K562 (cell line): ENCODE measurements at regions not wholly inside any gene's neighbourhood (a gene's known extent, or its start where the extent isn't known, plus 50 kb on each side); places are given as distances from the start of the nearest gene placed in this dataset.

ENCODE experiments used
- ARHGAP35 ChIP-seq: fragments of 450-650 bp; IDR thresholded peaks from 2 replicates; pipeline ENCODE4 v1.6.1; 2018; ENCODE audit not compliant: partially characterized antibody
- ATF1 ChIP-seq, 2 experiments: fragments of 450-650 bp in 1 of 2; IDR thresholded peaks; 2 replicates each; pipeline ENCODE4 v1.6.1; 2016; ENCODE audit warnings: missing compliant biosample characterization in 1 of 2, missing genetic modification characterization in 1 of 2
- BCL6 ChIP-seq: fragments of 250-450 bp; sonication (Bioruptor Pico); IDR thresholded peaks from 2 replicates; pipeline ENCODE4 v1.4.0; 2020
- ETV6 ChIP-seq, 3 experiments: fragments of 150-350 bp in 1 of 3; sonication (generic) in 1 of 3; formaldehyde crosslinking in 1 of 3; IDR thresholded peaks; 2 replicates each; pipeline versions ENCODE4 v1.6.1 to v1.8.0; 2014 to 2022; ENCODE audit warnings: borderline replicate concordance in 2 of 3, low read depth in 2 of 3, antibody characterized with exemption in 1 of 3, low read length in 1 of 3, mild to moderate bottlenecking in 1 of 3, missing genetic modification reagents in 1 of 3
- HEY1 ChIP-seq: fragments of 250-450 bp; sonication (Bioruptor Pico); IDR thresholded peaks from 2 replicates; pipeline ENCODE4 v1.5.0; 2020; ENCODE audit warnings: mild to moderate bottlenecking, moderate library complexity, borderline replicate concordance
- MEF2D ChIP-seq: conservative IDR thresholded peaks from 2 replicates; pipeline ENCODE4 v1.6.1; 2016; ENCODE audit warnings: low read depth, missing genetic modification characterization, missing compliant biosample characterization
- RBM17 ChIP-seq: fragments of 200-400 bp; formaldehyde crosslinking; IDR thresholded peaks from 2 replicates; pipeline ENCODE4 v1.6.1; 2017; ENCODE audit warnings: low read depth, mild to moderate bottlenecking, low read length, borderline replicate concordance
- SIN3A ChIP-seq, 2 experiments: fragments of 150-350 bp in 1 of 2; IDR thresholded peaks; 2 replicates each; pipeline ENCODE4 v1.6.1; 2011 to 2016; ENCODE audit warnings: borderline replicate concordance in 2 of 2, low read depth in 2 of 2, low read length in 2 of 2, mild to moderate bottlenecking in 2 of 2, moderate library complexity in 2 of 2; ENCODE audit not compliant: control insufficient read depth in 1 of 2
- SMC3 ChIP-seq: conservative IDR thresholded peaks from 2 replicates; pipeline ENCODE4 v1.6.1; 2011; ENCODE audit warnings: low read depth, low read length, improper control_type of control experiment; ENCODE audit not compliant: insufficient read depth
- TFAM ChIP-seq: fragments of 250-450 bp; sonication (Bioruptor Pico); conservative IDR thresholded peaks from 2 replicates; pipeline ENCODE4 v1.5.0; 2021; ENCODE audit warnings: mild to moderate bottlenecking, moderate library complexity
- TOE1 ChIP-seq, 2 experiments: fragments of 450-650 bp in 1 of 2; sonication (generic) in 1 of 2; formaldehyde crosslinking in 1 of 2; IDR thresholded peaks; 2 replicates each; pipeline versions ENCODE4 v1.7.1 to v1.8.0; 2016 to 2022; ENCODE audit warnings: borderline replicate concordance in 2 of 2, mild to moderate bottlenecking in 2 of 2, antibody characterized with exemption in 1 of 2, inconsistent platforms in 1 of 2, low read depth in 1 of 2, missing genetic modification reagents in 1 of 2, moderate library complexity in 1 of 2
- ZBTB1 ChIP-seq: sonication (generic); formaldehyde crosslinking; IDR thresholded peaks from 2 replicates; pipeline ENCODE4 v1.8.1; 2023; ENCODE audit warnings: missing genetic modification reagents, low read depth, mild to moderate bottlenecking, borderline replicate concordance
- ZFP30 ChIP-seq: fragments of 250-450 bp; sonication (Bioruptor Pico); IDR thresholded peaks from 2 replicates; pipeline ENCODE4 v1.8.0; 2022; ENCODE audit warnings: moderate library complexity, mild to moderate bottlenecking, inconsistent platforms, borderline replicate concordance
- ZNF165 ChIP-seq: fragments of 250-450 bp; sonication (Bioruptor Pico); IDR thresholded peaks from 2 replicates; pipeline ENCODE4 v1.4.0; 2020; ENCODE audit warnings: borderline replicate concordance
- ZNF551 ChIP-seq: fragments of 250-450 bp; sonication (Bioruptor Pico); IDR thresholded peaks from 2 replicates; pipeline ENCODE4 v1.5.0; 2021; ENCODE audit warnings: mild to moderate bottlenecking, moderate library complexity
- TF ChIP-seq, protein P1 (sequence below): fragments of 450-650 bp; IDR thresholded peaks from 2 replicates; pipeline ENCODE4 v1.6.1; 2016; ENCODE audit warnings: borderline replicate concordance
- TF ChIP-seq, protein P2 (sequence below): fragments of 250-450 bp; sonication (Bioruptor Pico); IDR thresholded peaks from 2 replicates; pipeline ENCODE4 v1.8.0; 2022; ENCODE audit warnings: moderate library complexity, mild to moderate bottlenecking, inconsistent platforms
- TF ChIP-seq, protein P3 (sequence below): sonication (generic); formaldehyde crosslinking; IDR thresholded peaks from 2 replicates; pipeline ENCODE4 v1.8.0; 2022; ENCODE audit warnings: mild to moderate bottlenecking, missing genetic modification reagents
- TF ChIP-seq, protein P4 (sequence below): fragments of 450-650 bp; formaldehyde crosslinking; IDR thresholded peaks from 2 replicates; pipeline ENCODE4 v1.4.0; 2020; ENCODE audit warnings: mild to moderate bottlenecking, moderate library complexity
- TF ChIP-seq, protein P5 (sequence below): fragments of 200-800 bp; sonication (Bioruptor generic); IDR thresholded peaks from 2 replicates; pipeline ENCODE4 v1.6.1; 2017; ENCODE audit warnings: missing genetic modification characterization, missing compliant biosample characterization

DNA sequence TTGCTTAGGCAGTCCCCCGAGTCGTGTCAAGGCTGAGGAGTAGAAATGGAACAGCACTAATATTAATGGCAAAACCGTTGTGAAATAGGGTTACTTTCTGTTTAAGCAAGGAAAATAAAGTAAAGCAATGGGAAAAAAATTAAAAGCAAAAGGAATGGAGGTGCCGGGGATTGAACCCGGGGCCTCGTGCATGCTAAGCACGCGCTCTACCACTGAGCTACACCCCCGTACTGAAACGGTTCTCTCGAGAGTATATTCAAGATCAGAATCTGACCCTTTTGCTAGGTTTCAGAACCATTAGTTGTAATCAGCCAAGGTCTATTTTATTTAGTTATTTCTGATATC, 85.5 kb downstream of the TRIM27 start (continued):
- TF ChIP-seq, protein P1, sequence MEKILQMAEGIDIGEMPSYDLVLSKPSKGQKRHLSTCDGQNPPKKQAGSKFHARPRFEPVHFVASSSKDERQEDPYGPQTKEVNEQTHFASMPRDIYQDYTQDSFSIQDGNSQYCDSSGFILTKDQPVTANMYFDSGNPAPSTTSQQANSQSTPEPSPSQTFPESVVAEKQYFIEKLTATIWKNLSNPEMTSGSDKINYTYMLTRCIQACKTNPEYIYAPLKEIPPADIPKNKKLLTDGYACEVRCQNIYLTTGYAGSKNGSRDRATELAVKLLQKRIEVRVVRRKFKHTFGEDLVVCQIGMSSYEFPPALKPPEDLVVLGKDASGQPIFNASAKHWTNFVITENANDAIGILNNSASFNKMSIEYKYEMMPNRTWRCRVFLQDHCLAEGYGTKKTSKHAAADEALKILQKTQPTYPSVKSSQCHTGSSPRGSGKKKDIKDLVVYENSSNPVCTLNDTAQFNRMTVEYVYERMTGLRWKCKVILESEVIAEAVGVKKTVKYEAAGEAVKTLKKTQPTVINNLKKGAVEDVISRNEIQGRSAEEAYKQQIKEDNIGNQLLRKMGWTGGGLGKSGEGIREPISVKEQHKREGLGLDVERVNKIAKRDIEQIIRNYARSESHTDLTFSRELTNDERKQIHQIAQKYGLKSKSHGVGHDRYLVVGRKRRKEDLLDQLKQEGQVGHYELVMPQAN = no peak
- no peak for TF ChIP-seq TFAM (CRISPR knock-in tag)
- TF ChIP-seq, protein P2, sequence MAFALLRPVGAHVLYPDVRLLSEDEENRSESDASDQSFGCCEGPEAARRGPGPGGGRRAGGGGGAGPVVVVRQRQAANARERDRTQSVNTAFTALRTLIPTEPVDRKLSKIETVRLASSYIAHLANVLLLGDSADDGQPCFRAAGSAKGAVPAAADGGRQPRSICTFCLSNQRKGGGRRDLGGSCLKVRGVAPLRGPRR (CRISPR knock-in tag) = peak; percentile 71; the same call in 1 of the 2 replicates
- TF ChIP-seq BCL6 (CRISPR knock-in tag) = no peak
- TF ChIP-seq HEY1 (CRISPR knock-in tag) = peak; percentile 66; the same call in 1 of the 2 replicates
- TF ChIP-seq, protein P3, sequence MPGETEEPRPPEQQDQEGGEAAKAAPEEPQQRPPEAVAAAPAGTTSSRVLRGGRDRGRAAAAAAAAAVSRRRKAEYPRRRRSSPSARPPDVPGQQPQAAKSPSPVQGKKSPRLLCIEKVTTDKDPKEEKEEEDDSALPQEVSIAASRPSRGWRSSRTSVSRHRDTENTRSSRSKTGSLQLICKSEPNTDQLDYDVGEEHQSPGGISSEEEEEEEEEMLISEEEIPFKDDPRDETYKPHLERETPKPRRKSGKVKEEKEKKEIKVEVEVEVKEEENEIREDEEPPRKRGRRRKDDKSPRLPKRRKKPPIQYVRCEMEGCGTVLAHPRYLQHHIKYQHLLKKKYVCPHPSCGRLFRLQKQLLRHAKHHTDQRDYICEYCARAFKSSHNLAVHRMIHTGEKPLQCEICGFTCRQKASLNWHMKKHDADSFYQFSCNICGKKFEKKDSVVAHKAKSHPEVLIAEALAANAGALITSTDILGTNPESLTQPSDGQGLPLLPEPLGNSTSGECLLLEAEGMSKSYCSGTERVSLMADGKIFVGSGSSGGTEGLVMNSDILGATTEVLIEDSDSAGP (CRISPR knock-in tag) = no peak
- TF ChIP-seq, protein P4, sequence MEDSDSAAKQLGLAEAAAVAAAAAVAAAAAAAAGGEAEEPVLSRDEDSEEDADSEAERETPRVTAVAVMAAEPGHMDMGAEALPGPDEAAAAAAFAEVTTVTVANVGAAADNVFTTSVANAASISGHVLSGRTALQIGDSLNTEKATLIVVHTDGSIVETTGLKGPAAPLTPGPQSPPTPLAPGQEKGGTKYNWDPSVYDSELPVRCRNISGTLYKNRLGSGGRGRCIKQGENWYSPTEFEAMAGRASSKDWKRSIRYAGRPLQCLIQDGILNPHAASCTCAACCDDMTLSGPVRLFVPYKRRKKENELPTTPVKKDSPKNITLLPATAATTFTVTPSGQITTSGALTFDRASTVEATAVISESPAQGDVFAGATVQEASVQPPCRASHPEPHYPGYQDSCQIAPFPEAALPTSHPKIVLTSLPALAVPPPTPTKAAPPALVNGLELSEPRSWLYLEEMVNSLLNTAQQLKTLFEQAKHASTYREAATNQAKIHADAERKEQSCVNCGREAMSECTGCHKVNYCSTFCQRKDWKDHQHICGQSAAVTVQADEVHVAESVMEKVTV (CRISPR knock-in tag) = peak; percentile 25; the same call in 1 of the 2 replicates
- no peak for TF ChIP-seq ATF1 (CRISPR knock-in tag; IDR thresholded peaks at IDR 0.05)
- no peak for TF ChIP-seq ATF1 (tag; IDR thresholded peaks at IDR 0.05)
- no peak; a peak in 1 of 4 replicates for TF ChIP-seq SIN3A (IDR thresholded peaks at IDR 0.05; ENCODE audit: borderline replicate concordance in 2 of 2, control insufficient read depth in 1 of 2, low read depth in 2 of 2, low read length in 2 of 2)
- no peak for TF ChIP-seq ZFP30 (CRISPR knock-in tag)
- peak; percentile 42; the same call in 1 of the 2 replicates for TF ChIP-seq MEF2D (tag)
- TF ChIP-seq TOE1 (IDR thresholded peaks at IDR 0.05; ENCODE audit: borderline replicate concordance) = peak; percentile 14
- no peak for TF ChIP-seq TOE1 (CRISPR knock-in tag; IDR thresholded peaks at IDR 0.05; ENCODE audit: borderline replicate concordance, low read depth)
- no peak for TF ChIP-seq ETV6 (IDR thresholded peaks at IDR 0.05; ENCODE audit: borderline replicate concordance in 1 of 2, low read depth in 2 of 2, low read length in 1 of 2)
- no peak for TF ChIP-seq ETV6 (CRISPR knock-in tag; IDR thresholded peaks at IDR 0.05; ENCODE audit: borderline replicate concordance)
- TF ChIP-seq SMC3 = no peak
- no peak for TF ChIP-seq RBM17
- TF ChIP-seq ZNF551 (CRISPR knock-in tag) = no peak
- TF ChIP-seq ARHGAP35 = no peak
- TF ChIP-seq ZNF165 (CRISPR knock-in tag) = no peak
- no peak for TF ChIP-seq ZBTB1 (CRISPR knock-in tag)
- TF ChIP-seq, protein P5, sequence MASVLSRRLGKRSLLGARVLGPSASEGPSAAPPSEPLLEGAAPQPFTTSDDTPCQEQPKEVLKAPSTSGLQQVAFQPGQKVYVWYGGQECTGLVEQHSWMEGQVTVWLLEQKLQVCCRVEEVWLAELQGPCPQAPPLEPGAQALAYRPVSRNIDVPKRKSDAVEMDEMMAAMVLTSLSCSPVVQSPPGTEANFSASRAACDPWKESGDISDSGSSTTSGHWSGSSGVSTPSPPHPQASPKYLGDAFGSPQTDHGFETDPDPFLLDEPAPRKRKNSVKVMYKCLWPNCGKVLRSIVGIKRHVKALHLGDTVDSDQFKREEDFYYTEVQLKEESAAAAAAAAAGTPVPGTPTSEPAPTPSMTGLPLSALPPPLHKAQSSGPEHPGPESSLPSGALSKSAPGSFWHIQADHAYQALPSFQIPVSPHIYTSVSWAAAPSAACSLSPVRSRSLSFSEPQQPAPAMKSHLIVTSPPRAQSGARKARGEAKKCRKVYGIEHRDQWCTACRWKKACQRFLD = peak; percentile 81; the same call in 1 of the 2 replicates
